ENCODE measurements at regions not wholly inside any gene's neighbourhood (a gene's known extent, or its start where the extent isn't known, plus 50 kb on each side); places are given as distances from the start of the nearest gene placed in this dataset.

GRCh38 chr10:29809383-29809782 lies 174.6 kb upstream of the SVIL start:
- H3K27me3 ChIP-seq (ENCODE audit: control insufficient read depth in 4 of 4, insufficient read depth in 4 of 4, low read length in 3 of 4) = no peaks in the 10 kb centered on the region
- H3K4me3 ChIP-seq (ENCODE audit: low read depth in 1 of 3, low read length in 3 of 3) = no peak overlapping the region
- TF ChIP-seq ZBTB33 (IDR thresholded peaks at IDR 0.05) = no peak
- TF ChIP-seq RXRA (IDR thresholded peaks at IDR 0.05) = no peak
- TF ChIP-seq GABPA (IDR thresholded peaks at IDR 0.05 in 1 of 2, conservative IDR thresholded peaks at IDR 0.05 in 1 of 2) = no peak
- no peak for TF ChIP-seq HNF4G (IDR thresholded peaks at IDR 0.05)
- no peak for TF ChIP-seq ATF3 (IDR thresholded peaks at IDR 0.05)
- no peak for TF ChIP-seq JUND (IDR thresholded peaks at IDR 0.05)
- TF ChIP-seq FOXA2 (IDR thresholded peaks at IDR 0.05) = no peak
- no peak for TF ChIP-seq REST (IDR thresholded peaks at IDR 0.05)
- no peak for TF ChIP-seq CTCF (IDR thresholded peaks at IDR 0.05; ENCODE audit: low read depth, low read length, missing input control)
- no peak for TF ChIP-seq RAD21 (IDR thresholded peaks at IDR 0.05)
- no peak overlapping the region for H3K9ac ChIP-seq (ENCODE audit: low read depth in 1 of 2, low read length in 2 of 2)
- no peak overlapping the region for H3K27ac ChIP-seq (ENCODE audit: low read depth in 1 of 2, low read length in 2 of 2)
- H3K36me3 ChIP-seq (ENCODE audit: control insufficient read depth in 4 of 4, insufficient read depth in 3 of 4, low read depth in 1 of 4, low read length in 3 of 4) = no peaks in the 10 kb centered on the region
- H3K9me3 ChIP-seq (ENCODE audit: control insufficient read depth in 4 of 4, low read length in 3 of 4) = no peaks in the 10 kb centered on the region
- 88% methylated on average over 5 of the region's 5 CpGs for WGBS
- no peak for DNase-seq (ENCODE audit: low spot score)
- H3K4me1 ChIP-seq (ENCODE audit: control insufficient read depth in 4 of 4, insufficient read depth in 4 of 4, low read length in 3 of 4) = peaks cover 11 to 32% (median 25%) of the 10 kb centered on the region in 4 donors

GRCh38 chr10:29807163-29807806 lies 172.5 kb upstream of the SVIL start:
- Histone ChIP-seq H3K4me1 (ENCODE audit: control insufficient read depth in 4 of 4, insufficient read depth in 4 of 4, low read length in 3 of 4) (peaks cover 12 to 41% (median 29%) of the 10 kb centered on the region in 4 donors), H3K36me3 (ENCODE audit: control insufficient read depth in 4 of 4, insufficient read depth in 3 of 4, low read depth in 1 of 4, low read length in 3 of 4) (no peaks in the 10 kb centered on the region), H3K9me3 (ENCODE audit: control insufficient read depth in 4 of 4, low read length in 3 of 4) (no peaks in the 10 kb centered on the region), H3K4me3 (ENCODE audit: low read depth in 1 of 3, low read length in 3 of 3) (no peak overlapping the region), H3K9ac (ENCODE audit: low read depth in 1 of 2, low read length in 2 of 2) (no peak overlapping the region), H3K27ac (ENCODE audit: low read depth in 1 of 2, low read length in 2 of 2) (no peak overlapping the region), H3K27me3 (ENCODE audit: control insufficient read depth in 4 of 4, insufficient read depth in 4 of 4, low read length in 3 of 4) (no peaks in the 10 kb centered on the region)
- 83% methylated on average over 2 of the region's 2 CpGs for WGBS
- TF ChIP-seq ATF3 (IDR thresholded peaks at IDR 0.05) (no peak), ZBTB33 (IDR thresholded peaks at IDR 0.05) (no peak), CTCF (IDR thresholded peaks at IDR 0.05; ENCODE audit: low read depth, low read length, missing input control) (no peak), SP1 (IDR thresholded peaks at IDR 0.05) (no peak), EGR1 (IDR thresholded peaks at IDR 0.05; ENCODE audit: low read depth in 2 of 2) (no peak), JUND (IDR thresholded peaks at IDR 0.05) (no peak)
- no peak for DNase-seq (ENCODE audit: low spot score)
